OCI-LY7 (cell line): ENCODE measurements at regions not wholly inside any gene's neighbourhood (a gene's known extent, or its start where the extent isn't known, plus 50 kb on each side); places are given as distances from the start of the nearest gene placed in this dataset.

Source experiments
- BruUV-seq: library from RNA; stranded (reverse); fragments of 400-500 nt; replicated peaks from 2 replicates; lab custom pipeline; 2021; lab: Mats Ljungman, UMichigan
- CTCF ChIA-PET: fragments of 300-600 bp; sonication (Branson Sonifier 250); formaldehyde crosslinking; loops from one replicate; lab custom pipeline; 2022; ENCODE audit warnings: antibody characterized with exemption; ENCODE audit not compliant: unreplicated experiment; lab: Charles Lee
- POLR2A ChIA-PET: fragments of 300-600 bp; sonication (Branson Sonifier 250); formaldehyde crosslinking; loops from one replicate; lab custom pipeline; 2022; ENCODE audit warnings: antibody characterized with exemption; lab: Charles Lee
- DNase-seq: peaks from one replicate; pipeline ENCODE4 v3.0.0-alpha.2; 2015; ENCODE audit warnings: low spot score
- H2AFZ ChIP-seq: fragments of 200-600 bp; sonication (generic), shearing (Covaris generic); 2 replicates; pipeline ENCODE4 v1.6.1; 2014; ENCODE audit warnings: mild to moderate bottlenecking, antibody characterized with exemption, low read length, moderate library complexity
- H3K27ac ChIP-seq: fragments of 200-600 bp; sonication (generic); 2 replicates; pipeline ENCODE4 v1.5.1; 2014; ENCODE audit warnings: mixed run types, low read depth, mild to moderate bottlenecking, moderate library complexity, low read length, inconsistent platforms; ENCODE audit not compliant: poor library complexity, severe bottlenecking
- H3K36me3 ChIP-seq: fragments of 200-600 bp; sonication (generic); 2 replicates; pipeline ENCODE4 v1.6.1; 2014; ENCODE audit warnings: mild to moderate bottlenecking, antibody characterized with exemption, low read length, moderate library complexity, mixed read lengths; ENCODE audit not compliant: insufficient read depth
- H3K4me1 ChIP-seq: fragments of 200-600 bp; sonication (generic); 2 replicates; pipeline ENCODE4 v1.5.1; 2014; ENCODE audit warnings: mild to moderate bottlenecking, low read length; ENCODE audit not compliant: insufficient read depth, poor library complexity, severe bottlenecking
- H3K4me2 ChIP-seq: fragments of 200-600 bp; sonication (generic); 2 replicates; pipeline ENCODE4 v1.6.1; 2014; ENCODE audit warnings: mild to moderate bottlenecking, low read length
- H3K4me3 ChIP-seq: fragments of 200-600 bp; sonication (generic); 2 replicates; pipeline ENCODE4 v1.5.1; 2014; ENCODE audit warnings: mild to moderate bottlenecking, low read depth, low read length; ENCODE audit not compliant: poor library complexity, severe bottlenecking
- H3K79me2 ChIP-seq: fragments of 200-600 bp; sonication (generic); 2 replicates; pipeline ENCODE4 v1.6.1; 2016; ENCODE audit warnings: low read depth, mild to moderate bottlenecking, low read length, moderate library complexity, mixed read lengths; ENCODE audit not compliant: insufficient read depth
- H3K9me2 ChIP-seq: fragments of 200-600 bp; sonication (generic); 2 replicates; pipeline ENCODE4 v1.6.1; 2016; ENCODE audit warnings: mild to moderate bottlenecking, low read length, mixed read lengths; ENCODE audit not compliant: insufficient read depth
- H3K9me3 ChIP-seq: fragments of 200-600 bp; sonication (generic); 2 replicates; pipeline ENCODE4 v1.6.1; 2014; ENCODE audit warnings: mild to moderate bottlenecking, mixed run types, low read length, mixed read lengths
- H4K20me1 ChIP-seq: fragments of 200-600 bp; sonication (generic); 2 replicates; pipeline ENCODE4 v1.6.1; 2014; ENCODE audit warnings: mild to moderate bottlenecking, antibody characterized with exemption, low read length, moderate library complexity, mixed read lengths; ENCODE audit not compliant: insufficient read depth
- CTCF ChIP-seq: fragments of 200-600 bp; sonication (generic); conservative IDR thresholded peaks from 2 replicates; pipeline ENCODE4 v1.5.1; 2014; ENCODE audit warnings: mild to moderate bottlenecking, antibody characterized with exemption, low read length, moderate library complexity, mixed read lengths
- EZH2phosphoT487 ChIP-seq: fragments of 200-600 bp; sonication (generic); IDR thresholded peaks from 2 replicates; pipeline ENCODE4 v1.6.1; 2018; ENCODE audit warnings: low read depth, borderline replicate concordance, mild to moderate bottlenecking, mixed run types, antibody characterized with exemption, low read length, moderate library complexity, mixed read lengths
- intact Hi-C: fragments of 100-400 bp; cut with micrococcal nuclease; formaldehyde crosslinking; loops from one replicate; pipeline ENCODE4 v1.10.0; 2022; ENCODE audit not compliant: unreplicated experiment

GRCh38 chr3:103127737-103128136 is 692.9 kb downstream of the ZPLD1 start:
- ChIA-PET POLR2A (interaction anchor here (0.6 kb wide), 1 partner anchor 36 kb away, joined by 3 read pairs; no protein-coding TSS in a partner anchor), CTCF (no interaction called here)
- Histone ChIP-seq H3K79me2 (no peaks in the 10 kb centered on the region), H4K20me1 (no peaks in the 10 kb centered on the region), H3K4me2 (no peak overlapping the region), H3K9me3 (no peaks in the 10 kb centered on the region), H3K27ac (no peak overlapping the region), H2AFZ (no peak overlapping the region), H3K4me1 (no peaks in the 10 kb centered on the region), H3K4me3 (no peak overlapping the region), H3K36me3 (no peaks in the 10 kb centered on the region), H3K9me2 (no peaks in the 10 kb centered on the region)
- no peak for DNase-seq
- no TSS peak for BruUV-seq
- intact Hi-C loops, result no loop called here
- TF ChIP-seq CTCF (no peak), EZH2phosphoT487 (no peak)

GRCh38 chr3:103134023-103134724 is 699.4 kb downstream of the ZPLD1 start:
- ChIA-PET CTCF (no interaction called here), POLR2A (no interaction called here)
- H3K4me2 ChIP-seq, result no peak overlapping the region
- no peaks in the 10 kb centered on the region for H4K20me1 ChIP-seq
- BruUV-seq, result no TSS peak
- H3K36me3 ChIP-seq, result no peaks in the 10 kb centered on the region
- TF ChIP-seq CTCF (no peak), EZH2phosphoT487 (no peak)
- no peaks in the 10 kb centered on the region for H3K4me1 ChIP-seq
- H3K9me2 ChIP-seq, result no peaks in the 10 kb centered on the region
- intact Hi-C loops, result no loop called here
- H3K4me3 ChIP-seq, result no peak overlapping the region
- no peaks in the 10 kb centered on the region for H3K9me3 ChIP-seq
- H3K79me2 ChIP-seq, result no peaks in the 10 kb centered on the region
- no peak for DNase-seq
- H2AFZ ChIP-seq, result no peak overlapping the region
- no peak overlapping the region for H3K27ac ChIP-seq

GRCh38 chr3:103136621-103137020 is 701.8 kb downstream of the ZPLD1 start:
- POLR2A ChIA-PET, result no interaction called here
- no peak overlapping the region for H2AFZ ChIP-seq
- H3K4me1 ChIP-seq, result no peaks in the 10 kb centered on the region
- BruUV-seq, result no TSS peak
- H3K9me2 ChIP-seq, result no peaks in the 10 kb centered on the region
- no peak for DNase-seq
- no peak overlapping the region for H3K4me2 ChIP-seq
- TF ChIP-seq CTCF (no peak), EZH2phosphoT487 (no peak)
- intact Hi-C loops, result no loop called here
- no peaks in the 10 kb centered on the region for H4K20me1 ChIP-seq
- no peak overlapping the region for H3K27ac ChIP-seq
- H3K79me2 ChIP-seq, result no peaks in the 10 kb centered on the region
- CTCF ChIA-PET, result no interaction called here
- H3K4me3 ChIP-seq, result no peak overlapping the region
- no peaks in the 10 kb centered on the region for H3K9me3 ChIP-seq
- H3K36me3 ChIP-seq, result no peaks in the 10 kb centered on the region
